Liver (tissue), 8 donors: ENCODE measurements at regions not wholly inside any gene's neighbourhood (a gene's known extent, or its start where the extent isn't known, plus 50 kb on each side); places are given as distances from the start of the nearest gene placed in this dataset.

Experiments
- DNase-seq: peaks from one replicate; pipeline ENCODE4 v3.0.0-alpha.2; 2017; ENCODE audit warnings: low spot score
- H3K27ac ChIP-seq, 2 donors: one replicate each; pipeline ENCODE4 v1.7.0; 2013; ENCODE audit warnings: inconsistent platforms in 2 of 2, low read length in 2 of 2, control low read depth in 1 of 2, low read depth in 1 of 2, mild to moderate bottlenecking in 1 of 2
- H3K27me3 ChIP-seq, 4 donors: one replicate each; pipeline versions ENCODE4 v1.6.1 to v1.7.0; 2013; ENCODE audit warnings: low read length in 3 of 4, inconsistent platforms in 1 of 4, mild to moderate bottlenecking in 1 of 4, moderate library complexity in 1 of 4; ENCODE audit not compliant: control insufficient read depth in 4 of 4, insufficient read depth in 4 of 4
- H3K36me3 ChIP-seq, 4 donors: one replicate each; pipeline versions ENCODE4 v1.6.1 to v1.7.0; 2013; ENCODE audit warnings: low read length in 3 of 4, mild to moderate bottlenecking in 3 of 4, low read depth in 1 of 4, moderate library complexity in 1 of 4; ENCODE audit not compliant: control insufficient read depth in 4 of 4, insufficient read depth in 3 of 4
- H3K4me1 ChIP-seq, 4 donors: one replicate each; pipeline versions ENCODE4 v1.6.1 to v1.7.0; 2013; ENCODE audit warnings: low read length in 3 of 4, mild to moderate bottlenecking in 3 of 4, moderate library complexity in 1 of 4; ENCODE audit not compliant: control insufficient read depth in 4 of 4, insufficient read depth in 4 of 4
- H3K4me3 ChIP-seq, 3 donors: one replicate each; pipeline versions ENCODE4 v1.6.1 to v1.7.0; 2013; ENCODE audit warnings: low read length in 3 of 3, control low read depth in 1 of 3, low read depth in 1 of 3, mild to moderate bottlenecking in 1 of 3
- H3K9ac ChIP-seq, 2 donors: one replicate each; pipeline ENCODE4 v1.7.0; 2013; ENCODE audit warnings: low read length in 2 of 2, mild to moderate bottlenecking in 2 of 2, moderate library complexity in 2 of 2, control low read depth in 1 of 2, low read depth in 1 of 2
- H3K9me3 ChIP-seq, 4 donors: one replicate each; pipeline versions ENCODE4 v1.6.1 to v1.7.0; 2013; ENCODE audit warnings: low read length in 3 of 4; ENCODE audit not compliant: control insufficient read depth in 4 of 4
- ATF3 ChIP-seq: IDR thresholded peaks from 2 replicates; pipeline ENCODE4 v1.6.1; 2016; ENCODE audit warnings: antibody characterized with exemption
- EGR1 ChIP-seq, 2 donors: IDR thresholded peaks; 2 replicates each; pipeline ENCODE4 v1.6.1; 2016 to 2018; ENCODE audit warnings: antibody characterized with exemption in 2 of 2, low read depth in 2 of 2
- FOXA1 ChIP-seq: IDR thresholded peaks from 2 replicates; pipeline ENCODE4 v1.6.1; 2016; ENCODE audit warnings: antibody characterized with exemption
- FOXA2 ChIP-seq: IDR thresholded peaks from 2 replicates; pipeline ENCODE4 v1.6.1; 2016; ENCODE audit warnings: antibody characterized with exemption
- GABPA ChIP-seq, 2 donors: IDR thresholded peaks in 1 of 2; conservative IDR thresholded peaks in 1 of 2; 2 replicates each; pipeline ENCODE4 v1.6.1; 2016; ENCODE audit warnings: antibody characterized with exemption in 2 of 2, mild to moderate bottlenecking in 1 of 2, moderate library complexity in 1 of 2
- HNF4A ChIP-seq, 2 donors: conservative IDR thresholded peaks; 2 replicates each; pipeline ENCODE4 v1.6.1; 2016; ENCODE audit warnings: antibody characterized with exemption in 2 of 2, mild to moderate bottlenecking in 2 of 2
- JUND ChIP-seq, 2 donors: IDR thresholded peaks; 2 replicates each; pipeline ENCODE4 v1.6.1; 2016; ENCODE audit warnings: antibody characterized with exemption in 2 of 2
- NR2F2 ChIP-seq: IDR thresholded peaks from 2 replicates; pipeline ENCODE4 v1.6.1; 2016; ENCODE audit warnings: antibody characterized with exemption
- RAD21 ChIP-seq, 2 donors: IDR thresholded peaks; 2 replicates each; pipeline ENCODE4 v1.6.1; 2016; ENCODE audit warnings: antibody characterized with exemption in 2 of 2, mild to moderate bottlenecking in 2 of 2
- RXRA ChIP-seq, 2 donors: IDR thresholded peaks; 2 replicates each; pipeline ENCODE4 v1.6.1; 2017 to 2018; ENCODE audit warnings: antibody characterized with exemption in 2 of 2, mild to moderate bottlenecking in 1 of 2
- SP1 ChIP-seq: IDR thresholded peaks from 2 replicates; pipeline ENCODE4 v1.6.1; 2018; ENCODE audit warnings: antibody characterized with exemption, mild to moderate bottlenecking
- TAF1 ChIP-seq: conservative IDR thresholded peaks from 2 replicates; pipeline ENCODE4 v1.6.1; 2016; ENCODE audit warnings: antibody characterized with exemption, mild to moderate bottlenecking
- YY1 ChIP-seq: IDR thresholded peaks from 2 replicates; pipeline ENCODE4 v1.6.1; 2016; ENCODE audit warnings: antibody characterized with exemption, mild to moderate bottlenecking
- ZBTB33 ChIP-seq: IDR thresholded peaks from 2 replicates; pipeline ENCODE4 v1.6.1; 2016; ENCODE audit warnings: antibody characterized with exemption
- WGBS: extraction: QIAGEN DNeasy Blood & Tissue Kit; methylation state at CpG from one replicate; pipeline ENCODE4 v1.1.7; 2013; 5-methylcytosine and 5-hydroxymethylcytosine counted together
- TF ChIP-seq, protein P1 (sequence below): IDR thresholded peaks from 2 replicates; pipeline ENCODE4 v1.6.1; 2016; ENCODE audit warnings: antibody characterized with exemption
- TF ChIP-seq, protein P2 (sequence below): fragments of 150-350 bp; IDR thresholded peaks from 2 replicates; pipeline ENCODE4 v1.5.1; 2017; ENCODE audit warnings: improper control_type of control experiment, low read depth, low read length; ENCODE audit not compliant: missing input control
- TF ChIP-seq, protein P3 (sequence below): IDR thresholded peaks from 2 replicates; pipeline ENCODE4 v1.6.1; 2016; ENCODE audit warnings: antibody characterized with exemption, mild to moderate bottlenecking
- donor health status: healthy.
- donor health status: healthy.
- donor health status: healthy.
- donor health status: healthy.
- donor health status: healthy.

- H3K27me3 ChIP-seq = peaks cover 0 to 3% (median 0%) of the 10 kb centered on the region in 4 donors
- peaks cover 0 to 10% (median 1%) of the 10 kb centered on the region in 4 donors for H3K9me3 ChIP-seq
- no peak for DNase-seq
- WGBS = 86% methylated on average over 3 of the region's 3 CpGs
- no peak overlapping the region for H3K9ac ChIP-seq
- no peaks in the 10 kb centered on the region for H3K36me3 ChIP-seq
- no peaks in the 10 kb centered on the region for H3K4me1 ChIP-seq
- TF ChIP-seq, protein P1, sequence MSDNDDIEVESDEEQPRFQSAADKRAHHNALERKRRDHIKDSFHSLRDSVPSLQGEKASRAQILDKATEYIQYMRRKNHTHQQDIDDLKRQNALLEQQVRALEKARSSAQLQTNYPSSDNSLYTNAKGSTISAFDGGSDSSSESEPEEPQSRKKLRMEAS = no peak
- no peak for TF ChIP-seq YY1
- TF ChIP-seq, protein P2, sequence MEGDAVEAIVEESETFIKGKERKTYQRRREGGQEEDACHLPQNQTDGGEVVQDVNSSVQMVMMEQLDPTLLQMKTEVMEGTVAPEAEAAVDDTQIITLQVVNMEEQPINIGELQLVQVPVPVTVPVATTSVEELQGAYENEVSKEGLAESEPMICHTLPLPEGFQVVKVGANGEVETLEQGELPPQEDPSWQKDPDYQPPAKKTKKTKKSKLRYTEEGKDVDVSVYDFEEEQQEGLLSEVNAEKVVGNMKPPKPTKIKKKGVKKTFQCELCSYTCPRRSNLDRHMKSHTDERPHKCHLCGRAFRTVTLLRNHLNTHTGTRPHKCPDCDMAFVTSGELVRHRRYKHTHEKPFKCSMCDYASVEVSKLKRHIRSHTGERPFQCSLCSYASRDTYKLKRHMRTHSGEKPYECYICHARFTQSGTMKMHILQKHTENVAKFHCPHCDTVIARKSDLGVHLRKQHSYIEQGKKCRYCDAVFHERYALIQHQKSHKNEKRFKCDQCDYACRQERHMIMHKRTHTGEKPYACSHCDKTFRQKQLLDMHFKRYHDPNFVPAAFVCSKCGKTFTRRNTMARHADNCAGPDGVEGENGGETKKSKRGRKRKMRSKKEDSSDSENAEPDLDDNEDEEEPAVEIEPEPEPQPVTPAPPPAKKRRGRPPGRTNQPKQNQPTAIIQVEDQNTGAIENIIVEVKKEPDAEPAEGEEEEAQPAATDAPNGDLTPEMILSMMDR = no peak
- TF ChIP-seq ZBTB33 = no peak
- TF ChIP-seq FOXA2 = no peak
- TF ChIP-seq FOXA1 = no peak
- TF ChIP-seq RAD21 (IDR thresholded peaks at IDR 0.05) = no peak
- TF ChIP-seq, protein P3, sequence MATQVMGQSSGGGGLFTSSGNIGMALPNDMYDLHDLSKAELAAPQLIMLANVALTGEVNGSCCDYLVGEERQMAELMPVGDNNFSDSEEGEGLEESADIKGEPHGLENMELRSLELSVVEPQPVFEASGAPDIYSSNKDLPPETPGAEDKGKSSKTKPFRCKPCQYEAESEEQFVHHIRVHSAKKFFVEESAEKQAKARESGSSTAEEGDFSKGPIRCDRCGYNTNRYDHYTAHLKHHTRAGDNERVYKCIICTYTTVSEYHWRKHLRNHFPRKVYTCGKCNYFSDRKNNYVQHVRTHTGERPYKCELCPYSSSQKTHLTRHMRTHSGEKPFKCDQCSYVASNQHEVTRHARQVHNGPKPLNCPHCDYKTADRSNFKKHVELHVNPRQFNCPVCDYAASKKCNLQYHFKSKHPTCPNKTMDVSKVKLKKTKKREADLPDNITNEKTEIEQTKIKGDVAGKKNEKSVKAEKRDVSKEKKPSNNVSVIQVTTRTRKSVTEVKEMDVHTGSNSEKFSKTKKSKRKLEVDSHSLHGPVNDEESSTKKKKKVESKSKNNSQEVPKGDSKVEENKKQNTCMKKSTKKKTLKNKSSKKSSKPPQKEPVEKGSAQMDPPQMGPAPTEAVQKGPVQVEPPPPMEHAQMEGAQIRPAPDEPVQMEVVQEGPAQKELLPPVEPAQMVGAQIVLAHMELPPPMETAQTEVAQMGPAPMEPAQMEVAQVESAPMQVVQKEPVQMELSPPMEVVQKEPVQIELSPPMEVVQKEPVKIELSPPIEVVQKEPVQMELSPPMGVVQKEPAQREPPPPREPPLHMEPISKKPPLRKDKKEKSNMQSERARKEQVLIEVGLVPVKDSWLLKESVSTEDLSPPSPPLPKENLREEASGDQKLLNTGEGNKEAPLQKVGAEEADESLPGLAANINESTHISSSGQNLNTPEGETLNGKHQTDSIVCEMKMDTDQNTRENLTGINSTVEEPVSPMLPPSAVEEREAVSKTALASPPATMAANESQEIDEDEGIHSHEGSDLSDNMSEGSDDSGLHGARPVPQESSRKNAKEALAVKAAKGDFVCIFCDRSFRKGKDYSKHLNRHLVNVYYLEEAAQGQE = no peak
- no peak for TF ChIP-seq HNF4A (conservative IDR thresholded peaks at IDR 0.05)
- no peak for TF ChIP-seq ATF3
- no peak overlapping the region for H3K4me3 ChIP-seq
- no peak overlapping the region for H3K27ac ChIP-seq
Observed at GRCh38 chr5:99141534-99142128, 212.8 kb upstream of the CHD1 start.

DNA sequence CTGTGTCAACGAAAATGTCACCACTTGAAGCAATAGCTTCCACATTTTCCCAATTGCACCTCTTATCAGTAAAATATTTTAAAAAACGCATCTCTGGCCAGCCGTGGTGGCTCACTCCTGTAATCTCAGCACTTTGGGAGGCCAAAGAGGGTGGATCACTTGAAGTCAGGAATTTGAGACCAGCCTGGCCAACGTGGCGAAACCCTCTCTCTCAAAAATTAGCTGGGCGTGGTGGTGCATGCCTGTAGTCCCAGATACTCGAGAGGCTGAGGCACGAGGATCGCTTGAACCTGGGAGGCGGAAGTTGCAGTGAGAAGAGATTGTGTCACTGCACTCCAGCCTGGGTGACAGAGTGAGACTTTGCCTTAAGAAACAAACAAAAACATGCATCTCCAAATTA lies 210.1 kb upstream of the CHD1 start:
- Histone ChIP-seq H3K4me3 (no peak overlapping the region), H3K36me3 (no peaks in the 10 kb centered on the region), H3K9ac (no peak overlapping the region), H3K4me1 (no peaks in the 10 kb centered on the region), H3K27ac (no peak overlapping the region), H3K9me3 (peaks cover 0 to 3% (median 0%) of the 10 kb centered on the region in 4 donors), H3K27me3 (peaks cover 0 to 3% (median 0%) of the 10 kb centered on the region in 4 donors)
- WGBS = 80% methylated on average over 10 of the region's 10 CpGs
- DNase-seq = no peak
- no peak for TF ChIP-seq NR2F2
- no peak for TF ChIP-seq ZBTB33
- TF ChIP-seq FOXA1 = no peak
- TF ChIP-seq ATF3 = no peak
- no peak for TF ChIP-seq JUND (IDR thresholded peaks at IDR 0.05)
- TF ChIP-seq RAD21 (IDR thresholded peaks at IDR 0.05) = no peak
- TF ChIP-seq FOXA2 = no peak
- TF ChIP-seq, protein P1 = no peak
- no peak for TF ChIP-seq GABPA (IDR thresholded peaks at IDR 0.05 in 1 of 2, conservative IDR thresholded peaks at IDR 0.05 in 1 of 2)
- TF ChIP-seq EGR1 (IDR thresholded peaks at IDR 0.05; ENCODE audit: low read depth in 2 of 2) = no peak
- TF ChIP-seq SP1 = no peak
- no peak for TF ChIP-seq RXRA (IDR thresholded peaks at IDR 0.05)
- no peak for TF ChIP-seq TAF1
- TF ChIP-seq, protein P3 = no peak
